ENCODE measurements at regions not wholly inside any gene's neighbourhood (a gene's known extent, or its start where the extent isn't known, plus 50 kb on each side); places are given as distances from the start of the nearest gene placed in this dataset.

GRCh38 chr16:73176577-73177013, 128.7 kb upstream of the ZFHX3 start:
- Histone ChIP-seq H3K4me1 (ENCODE audit: insufficient read depth, low read length) (peaks cover 27% of the 10 kb centered on the region), H3K36me3 (ENCODE audit: insufficient read depth, low read length) (no peaks in the 10 kb centered on the region), H3K27me3 (ENCODE audit: insufficient read depth, low read length) (0 out of 2 replicates have a peak, but pooled peaks cover 4% of the 10 kb centered on the region), H3K9me3 (ENCODE audit: insufficient read depth, low read depth, low read length) (no peaks in the 10 kb centered on the region), H3K4me3 (ENCODE audit: low read length) (no peak overlapping the region), H3K27ac (ENCODE audit: low read depth, low read length) (no peak overlapping the region), H3K9ac (ENCODE audit: low read depth, low read length) (no peak overlapping the region)
- WGBS: 50% methylated on average over 2 of the region's 2 CpGs

DNA sequence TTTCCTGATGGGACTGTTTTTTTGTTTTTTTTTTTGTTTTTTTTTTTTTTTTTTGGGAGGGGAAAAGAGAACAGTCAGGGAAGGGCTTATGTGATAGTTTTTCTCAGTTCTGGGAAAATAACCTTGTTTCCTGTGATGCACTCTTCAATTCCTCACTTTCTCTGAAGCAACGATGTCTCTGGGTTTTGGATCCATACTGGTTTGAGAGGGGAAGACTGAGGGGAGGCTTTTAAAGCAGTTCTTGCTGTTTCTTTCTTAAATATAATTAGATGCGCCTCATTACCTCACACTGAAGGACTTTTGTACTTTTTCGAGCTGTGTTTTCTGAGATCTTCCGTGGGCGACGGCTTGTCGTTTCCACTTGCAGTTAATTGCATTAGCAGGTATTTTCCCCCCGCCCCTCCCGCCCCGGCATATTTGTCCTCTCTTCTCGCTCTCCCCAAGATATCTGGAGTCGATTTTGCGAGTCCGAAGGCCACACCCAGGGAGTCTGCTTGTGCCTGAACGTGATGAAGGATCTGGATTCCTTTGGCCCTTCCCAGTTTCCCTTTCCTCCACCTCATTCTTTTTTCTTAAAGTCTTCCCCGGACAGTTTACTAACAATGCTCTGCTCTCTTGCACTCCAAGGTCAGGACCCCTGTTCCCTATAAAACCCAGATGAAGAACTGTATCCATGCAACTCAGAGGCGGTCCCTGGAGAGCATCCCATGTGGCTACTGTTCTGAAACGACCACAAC, 125.2 kb upstream of the ZFHX3 start:
- 53% methylated on average over 17 of the region's 18 CpGs for WGBS

GRCh38 chr16:73172241-73172972, 124.5 kb upstream of the ZFHX3 start:
- Histone ChIP-seq H3K9ac (ENCODE audit: low read depth, low read length) (no peak overlapping the region), H3K27ac (ENCODE audit: low read depth, low read length) (no peak overlapping the region)
- WGBS: 49% methylated on average over 23 of the region's 23 CpGs

More for the DNA sequence above, 125.2 kb upstream of the ZFHX3 start:
- Histone ChIP-seq H3K9ac (ENCODE audit: low read depth, low read length) (no peak overlapping the region), H3K4me1 (ENCODE audit: insufficient read depth, low read length) (peaks cover 34% of the 10 kb centered on the region), H3K27ac (ENCODE audit: low read depth, low read length) (no peak overlapping the region), H3K27me3 (ENCODE audit: insufficient read depth, low read length) (0 out of 2 replicates have a peak, but pooled peaks cover 6% of the 10 kb centered on the region), H3K36me3 (ENCODE audit: insufficient read depth, low read length) (no peaks in the 10 kb centered on the region), H3K9me3 (ENCODE audit: insufficient read depth, low read depth, low read length) (no peaks in the 10 kb centered on the region), H3K4me3 (ENCODE audit: low read length) (no peak overlapping the region)

GRCh38 chr16:73171901-73172240, 123.9 kb upstream of the ZFHX3 start:
- H3K4me3 ChIP-seq (ENCODE audit: low read length): no peak overlapping the region
- 67% methylated on average over 9 of the region's 9 CpGs for WGBS

More at GRCh38 chr16:73172241-73172972, 124.5 kb upstream of the ZFHX3 start:
- Histone ChIP-seq H3K36me3 (ENCODE audit: insufficient read depth, low read length) (no peaks in the 10 kb centered on the region), H3K4me3 (ENCODE audit: low read length) (no peak overlapping the region), H3K9me3 (ENCODE audit: insufficient read depth, low read depth, low read length) (no peaks in the 10 kb centered on the region), H3K27me3 (ENCODE audit: insufficient read depth, low read length) (0 out of 2 replicates have a peak, but pooled peaks cover 6% of the 10 kb centered on the region), H3K4me1 (ENCODE audit: insufficient read depth, low read length) (peaks cover 34% of the 10 kb centered on the region)

DNA sequence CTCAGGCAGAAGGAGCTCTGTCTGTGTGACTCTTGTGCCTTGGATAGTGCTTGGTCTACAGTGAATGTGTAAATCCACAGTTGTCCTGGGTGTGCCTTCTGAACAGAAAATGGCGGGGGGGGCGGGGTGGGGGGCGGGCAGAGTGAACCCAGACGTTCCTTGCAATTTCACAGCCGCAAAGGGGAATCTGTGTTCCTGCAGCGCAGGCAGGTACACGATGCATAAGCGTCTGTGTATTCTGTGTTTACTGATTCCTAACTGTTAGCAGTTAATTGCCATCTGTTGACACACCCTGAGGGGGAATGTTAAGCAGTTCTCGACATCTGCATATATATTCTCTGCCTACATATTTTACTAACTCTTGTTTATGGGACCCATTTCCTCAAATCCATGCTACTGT, 123.5 kb upstream of the ZFHX3 start:
- no peak overlapping the region for H3K27ac ChIP-seq (ENCODE audit: low read depth, low read length)

More at GRCh38 chr16:73171901-73172240, 123.9 kb upstream of the ZFHX3 start:
- Histone ChIP-seq H3K27ac (ENCODE audit: low read depth, low read length) (no peak overlapping the region), H3K27me3 (ENCODE audit: insufficient read depth, low read length) (0 out of 2 replicates have a peak, but pooled peaks cover 6% of the 10 kb centered on the region), H3K9me3 (ENCODE audit: insufficient read depth, low read depth, low read length) (no peaks in the 10 kb centered on the region), H3K9ac (ENCODE audit: low read depth, low read length) (no peak overlapping the region), H3K4me1 (ENCODE audit: insufficient read depth, low read length) (peaks cover 34% of the 10 kb centered on the region), H3K36me3 (ENCODE audit: insufficient read depth, low read length) (no peaks in the 10 kb centered on the region)

DNA sequence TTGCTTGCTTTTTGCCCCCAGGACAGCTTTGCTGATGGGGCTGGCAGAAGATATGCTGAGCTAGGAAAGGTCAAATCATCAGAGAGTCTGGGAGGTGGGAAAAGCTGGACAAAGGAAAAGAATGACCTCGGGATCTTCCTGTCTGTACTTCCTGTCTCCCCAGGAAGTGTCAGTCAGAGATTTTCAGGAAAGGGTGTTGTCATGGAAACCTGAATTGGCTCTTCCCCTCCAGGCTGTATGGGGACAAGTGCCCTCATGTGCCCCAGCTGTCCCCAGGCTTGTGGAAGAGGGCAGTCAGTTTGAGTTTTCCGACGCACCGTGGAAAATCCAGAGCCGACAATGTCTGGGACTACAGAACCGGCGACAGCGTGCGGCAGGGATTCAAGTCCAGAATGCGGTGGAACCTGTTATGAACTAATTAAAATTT, 122.7 kb upstream of the ZFHX3 start:
- peaks cover 28% of the 10 kb centered on the region for H3K4me1 ChIP-seq (ENCODE audit: insufficient read depth, low read length)

More for the DNA sequence above, 123.5 kb upstream of the ZFHX3 start:
- 33% methylated on average over 9 of the region's 9 CpGs for WGBS
- no peak overlapping the region for H3K4me3 ChIP-seq (ENCODE audit: low read length)
- 0 out of 2 replicates have a peak, but pooled peaks cover 6% of the 10 kb centered on the region for H3K27me3 ChIP-seq (ENCODE audit: insufficient read depth, low read length)
- no peak overlapping the region for H3K9ac ChIP-seq (ENCODE audit: low read depth, low read length)
- H3K36me3 ChIP-seq (ENCODE audit: insufficient read depth, low read length): no peaks in the 10 kb centered on the region
- H3K9me3 ChIP-seq (ENCODE audit: insufficient read depth, low read depth, low read length): no peaks in the 10 kb centered on the region
- peaks cover 34% of the 10 kb centered on the region for H3K4me1 ChIP-seq (ENCODE audit: insufficient read depth, low read length)

DNA sequence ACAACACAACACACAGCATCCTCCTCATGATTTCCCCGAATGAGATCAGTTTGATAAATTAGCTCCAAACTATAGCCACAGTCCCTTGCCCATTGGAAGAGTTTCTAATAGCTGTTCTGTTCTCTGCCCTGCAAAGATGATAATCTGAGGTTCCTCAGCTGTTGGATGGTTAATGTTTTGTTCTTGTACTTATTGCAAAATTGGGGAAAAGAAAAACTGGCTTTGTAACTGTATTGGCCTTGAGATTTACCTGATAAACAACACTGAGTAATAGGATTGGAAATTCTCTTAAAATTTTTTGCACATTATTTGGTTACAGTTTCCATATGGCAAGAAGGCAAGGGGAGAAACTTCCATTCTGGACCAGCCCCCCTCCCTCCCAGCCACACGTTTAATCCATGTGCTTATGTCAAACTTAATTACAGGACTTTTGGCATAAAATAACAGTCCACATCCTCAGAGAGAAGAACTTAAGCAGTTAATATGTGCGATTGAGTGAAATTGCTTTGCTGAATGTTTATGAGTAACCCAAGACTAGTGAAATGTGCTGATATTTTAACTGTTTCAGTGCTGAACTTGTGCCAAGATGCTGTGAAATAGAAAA, 119.1 kb upstream of the ZFHX3 start:
- 0 out of 2 replicates have a peak, but pooled peaks cover 3% of the 10 kb centered on the region for H3K27me3 ChIP-seq (ENCODE audit: insufficient read depth, low read length)
- 73% methylated on average over 3 of the region's 3 CpGs for WGBS
- H3K27ac ChIP-seq (ENCODE audit: low read depth, low read length): no peak overlapping the region
- no peak overlapping the region for H3K9ac ChIP-seq (ENCODE audit: low read depth, low read length)
- H3K36me3 ChIP-seq (ENCODE audit: insufficient read depth, low read length): no peaks in the 10 kb centered on the region
- H3K9me3 ChIP-seq (ENCODE audit: insufficient read depth, low read depth, low read length): no peaks in the 10 kb centered on the region
- peaks cover 12% of the 10 kb centered on the region for H3K4me1 ChIP-seq (ENCODE audit: insufficient read depth, low read length)
- H3K4me3 ChIP-seq (ENCODE audit: low read length): no peak overlapping the region

More for the DNA sequence above, 122.7 kb upstream of the ZFHX3 start:
- no peaks in the 10 kb centered on the region for H3K36me3 ChIP-seq (ENCODE audit: insufficient read depth, low read length)
- H3K4me3 ChIP-seq (ENCODE audit: low read length): no peak overlapping the region
- 0 out of 2 replicates have a peak, but pooled peaks cover 6% of the 10 kb centered on the region for H3K27me3 ChIP-seq (ENCODE audit: insufficient read depth, low read length)
- no peaks in the 10 kb centered on the region for H3K9me3 ChIP-seq (ENCODE audit: insufficient read depth, low read depth, low read length)
- 92% methylated on average over 10 of the region's 10 CpGs for WGBS
- no peak overlapping the region for H3K9ac ChIP-seq (ENCODE audit: low read depth, low read length)
- H3K27ac ChIP-seq (ENCODE audit: low read depth, low read length): no peak overlapping the region

DNA sequence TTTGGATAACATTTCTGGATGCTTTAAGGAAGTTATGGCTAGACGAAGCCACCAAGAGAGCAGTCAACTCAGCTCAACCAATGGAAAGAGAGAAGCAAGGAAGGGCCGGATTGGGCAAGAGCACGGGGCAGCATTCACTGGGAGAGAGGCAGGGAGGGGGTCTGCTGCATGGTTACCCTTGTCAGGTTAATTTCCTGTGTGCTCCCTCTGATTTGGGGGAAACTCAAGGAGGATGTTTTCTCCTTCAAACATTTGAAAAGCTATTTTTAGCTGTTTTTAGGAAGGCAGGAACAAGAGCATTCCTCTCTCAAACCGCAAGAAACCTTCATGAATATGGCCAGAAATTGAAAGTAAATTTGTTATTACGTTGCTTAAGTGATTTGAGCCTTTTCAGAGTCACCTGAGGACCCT, 118.5 kb upstream of the ZFHX3 start:
- Histone ChIP-seq H3K9ac (ENCODE audit: low read depth, low read length) (no peak overlapping the region), H3K4me1 (ENCODE audit: insufficient read depth, low read length) (peaks cover 6% of the 10 kb centered on the region), H3K27ac (ENCODE audit: low read depth, low read length) (no peak overlapping the region), H3K9me3 (ENCODE audit: insufficient read depth, low read depth, low read length) (no peaks in the 10 kb centered on the region), H3K36me3 (ENCODE audit: insufficient read depth, low read length) (no peaks in the 10 kb centered on the region), H3K4me3 (ENCODE audit: low read length) (no peak overlapping the region), H3K27me3 (ENCODE audit: insufficient read depth, low read length) (0 out of 2 replicates have a peak, but pooled peaks cover under 1% of the 10 kb centered on the region)
- 65% methylated on average over 5 of the region's 5 CpGs for WGBS

DNA sequence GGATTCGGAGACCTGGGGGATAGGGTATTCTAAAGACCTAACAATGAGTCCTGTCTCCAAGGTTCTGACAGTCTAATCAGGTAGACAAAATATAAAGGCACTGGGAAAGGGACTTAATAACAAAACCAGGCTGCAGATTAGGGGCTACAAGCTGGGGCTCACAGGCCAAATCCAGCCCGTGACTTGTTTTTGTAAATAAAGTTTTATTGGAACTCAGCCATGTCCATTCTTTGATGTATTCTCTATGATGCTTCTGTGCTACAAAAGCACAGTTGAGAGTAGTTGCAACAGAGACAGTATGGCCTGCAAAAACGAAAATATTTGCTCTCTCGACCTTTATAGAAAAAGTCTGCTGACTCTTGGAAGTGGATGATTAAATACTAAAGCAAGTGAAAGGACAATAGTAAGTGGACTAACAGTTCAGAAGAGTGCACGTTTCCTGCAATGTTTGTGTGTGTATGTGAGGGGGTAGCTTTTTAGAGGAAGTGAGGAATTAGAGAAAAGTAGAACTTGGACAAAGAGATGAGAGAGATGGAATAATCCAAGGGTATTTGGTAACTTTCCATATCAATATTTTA, 115.4 kb upstream of the ZFHX3 start:
- 90% methylated on average over 5 of the region's 5 CpGs for WGBS
- Histone ChIP-seq H3K4me3 (ENCODE audit: low read length) (no peak overlapping the region), H3K9ac (ENCODE audit: low read depth, low read length) (no peak overlapping the region), H3K9me3 (ENCODE audit: insufficient read depth, low read depth, low read length) (no peaks in the 10 kb centered on the region), H3K4me1 (ENCODE audit: insufficient read depth, low read length) (no peaks in the 10 kb centered on the region), H3K27me3 (ENCODE audit: insufficient read depth, low read length) (no peaks in the 10 kb centered on the region), H3K36me3 (ENCODE audit: insufficient read depth, low read length) (no peaks in the 10 kb centered on the region), H3K27ac (ENCODE audit: low read depth, low read length) (no peak overlapping the region)

- no peaks in the 10 kb centered on the region for H3K36me3 ChIP-seq (ENCODE audit: insufficient read depth, low read length)
- no peak overlapping the region for H3K9ac ChIP-seq (ENCODE audit: low read depth, low read length)
- no peak overlapping the region for H3K4me3 ChIP-seq (ENCODE audit: low read length)
- no peaks in the 10 kb centered on the region for H3K9me3 ChIP-seq (ENCODE audit: insufficient read depth, low read depth, low read length)
- H3K4me1 ChIP-seq (ENCODE audit: insufficient read depth, low read length): no peaks in the 10 kb centered on the region
- H3K27ac ChIP-seq (ENCODE audit: low read depth, low read length): no peak overlapping the region
- H3K27me3 ChIP-seq (ENCODE audit: insufficient read depth, low read length): no peaks in the 10 kb centered on the region
- 87% methylated on average over 4 of the region's 4 CpGs for WGBS
Measured at GRCh38 chr16:73161977-73162376, 114.0 kb upstream of the ZFHX3 start.
